ENCODE measurements at regions not wholly inside any gene's neighbourhood (a gene's known extent, or its start where the extent isn't known, plus 50 kb on each side); places are given as distances from the start of the nearest gene placed in this dataset.

- no peak overlapping the region for H3K4me3 ChIP-seq (ENCODE audit: insufficient read depth, low read depth, low read length)
- Mint-ChIP-seq H3K9me3 (ENCODE audit: unreplicated experiment) (peaks cover 19% of the 10 kb centered on the region), H3K27me3 (ENCODE audit: low read depth, unreplicated experiment) (peaks cover 4% of the 10 kb centered on the region), H3K4me3 (ENCODE audit: unreplicated experiment) (no peak overlapping the region), H3K27ac (ENCODE audit: unreplicated experiment) (no peak overlapping the region), H3K36me3 (ENCODE audit: low read depth, unreplicated experiment) (no peaks in the 10 kb centered on the region), H3K4me1 (ENCODE audit: low read depth, unreplicated experiment) (peaks cover 5% of the 10 kb centered on the region)
- FAIRE-seq (no peak), DNase-seq (ENCODE audit: low read depth) (no peak)
- no peak overlapping the region for H3K4me2 ChIP-seq (ENCODE audit: low read length)
- no peaks in the 10 kb centered on the region for H4K20me1 ChIP-seq (ENCODE audit: insufficient read depth, low read length)
- TF ChIP-seq CTCF (IDR thresholded peaks at IDR 0.05; ENCODE audit: insufficient read depth, low read depth, low read length): no peak
- TF ChIP-seq EZH2 (IDR thresholded peaks at IDR 0.05; ENCODE audit: insufficient read depth, low read length): no peak
- no peak overlapping the region for H3K9ac ChIP-seq (ENCODE audit: low read length)
- H3K9me3 ChIP-seq (ENCODE audit: insufficient read depth, low read depth, low read length): peaks cover 22% of the 10 kb centered on the region
- H3K27me3 ChIP-seq (ENCODE audit: insufficient read depth, low read length): no peaks in the 10 kb centered on the region
- H2AFZ ChIP-seq (ENCODE audit: low read depth, low read length): no peak overlapping the region
- H3K36me3 ChIP-seq (ENCODE audit: insufficient read depth, low read length): no peaks in the 10 kb centered on the region
- no peaks in the 10 kb centered on the region for H3K79me2 ChIP-seq (ENCODE audit: insufficient read depth, low read length)
- H3K4me1 ChIP-seq (ENCODE audit: insufficient read depth, low read length): peaks cover 13% of the 10 kb centered on the region
- H3K27ac ChIP-seq (ENCODE audit: low read depth, low read length): no peak overlapping the region
Measured at GRCh38 chr10:30773501-30773900, 143.9 kb upstream of the LYZL2 start.

GRCh38 chr10:30770816-30771215, 141.3 kb upstream of the LYZL2 start:
- H2AFZ ChIP-seq (ENCODE audit: low read depth, low read length): no peak overlapping the region
- no peak overlapping the region for H3K27ac ChIP-seq (ENCODE audit: low read depth, low read length)
- H3K4me2 ChIP-seq (ENCODE audit: low read length): no peak overlapping the region
- no peak overlapping the region for H3K4me3 ChIP-seq (ENCODE audit: insufficient read depth, low read depth, low read length)
- TF ChIP-seq EZH2 (IDR thresholded peaks at IDR 0.05; ENCODE audit: insufficient read depth, low read length) (no peak), CTCF (IDR thresholded peaks at IDR 0.05; ENCODE audit: insufficient read depth, low read depth, low read length) (no peak)
- H4K20me1 ChIP-seq (ENCODE audit: insufficient read depth, low read length): no peaks in the 10 kb centered on the region
- Mint-ChIP-seq H3K4me3 (ENCODE audit: unreplicated experiment) (no peak overlapping the region), H3K4me1 (ENCODE audit: low read depth, unreplicated experiment) (no peaks in the 10 kb centered on the region), H3K9me3 (ENCODE audit: unreplicated experiment) (peaks cover 22% of the 10 kb centered on the region), H3K27me3 (ENCODE audit: low read depth, unreplicated experiment) (peaks cover 9% of the 10 kb centered on the region), H3K27ac (ENCODE audit: unreplicated experiment) (no peak overlapping the region), H3K36me3 (ENCODE audit: low read depth, unreplicated experiment) (no peaks in the 10 kb centered on the region)
- FAIRE-seq: no peak
- H3K4me1 ChIP-seq (ENCODE audit: insufficient read depth, low read length): peaks cover 1% of the 10 kb centered on the region
- H3K79me2 ChIP-seq (ENCODE audit: insufficient read depth, low read length): no peaks in the 10 kb centered on the region
- H3K9ac ChIP-seq (ENCODE audit: low read length): no peak overlapping the region
- H3K36me3 ChIP-seq (ENCODE audit: insufficient read depth, low read length): no peaks in the 10 kb centered on the region
- no peaks in the 10 kb centered on the region for H3K27me3 ChIP-seq (ENCODE audit: insufficient read depth, low read length)
- H3K9me3 ChIP-seq (ENCODE audit: insufficient read depth, low read depth, low read length): peaks cover 22% of the 10 kb centered on the region
- no peak for DNase-seq (ENCODE audit: low read depth)

- H3K27me3 ChIP-seq (ENCODE audit: insufficient read depth, low read length): no peaks in the 10 kb centered on the region
- DNase-seq (ENCODE audit: low read depth): no peak
- peaks cover 12% of the 10 kb centered on the region for H3K27me3 Mint-ChIP-seq (ENCODE audit: low read depth, unreplicated experiment)
- H3K27ac Mint-ChIP-seq (ENCODE audit: unreplicated experiment): no peak overlapping the region
- no peak overlapping the region for H3K27ac ChIP-seq (ENCODE audit: low read depth, low read length)
- no peak overlapping the region for H3K4me2 ChIP-seq (ENCODE audit: low read length)
- no peak for TF ChIP-seq CTCF (IDR thresholded peaks at IDR 0.05; ENCODE audit: insufficient read depth, low read depth, low read length)
- TF ChIP-seq EZH2 (IDR thresholded peaks at IDR 0.05; ENCODE audit: insufficient read depth, low read length): no peak
- H3K4me1 ChIP-seq (ENCODE audit: insufficient read depth, low read length): no peaks in the 10 kb centered on the region
- no peak for FAIRE-seq
- no peaks in the 10 kb centered on the region for H3K4me1 Mint-ChIP-seq (ENCODE audit: low read depth, unreplicated experiment)
- no peaks in the 10 kb centered on the region for H3K79me2 ChIP-seq (ENCODE audit: insufficient read depth, low read length)
- no peaks in the 10 kb centered on the region for H4K20me1 ChIP-seq (ENCODE audit: insufficient read depth, low read length)
- no peak overlapping the region for H3K4me3 Mint-ChIP-seq (ENCODE audit: unreplicated experiment)
- no peak overlapping the region for H3K4me3 ChIP-seq (ENCODE audit: insufficient read depth, low read depth, low read length)
- no peaks in the 10 kb centered on the region for H3K36me3 ChIP-seq (ENCODE audit: insufficient read depth, low read length)
- no peak overlapping the region for H3K9ac ChIP-seq (ENCODE audit: low read length)
- H3K36me3 Mint-ChIP-seq (ENCODE audit: low read depth, unreplicated experiment): no peaks in the 10 kb centered on the region
- H3K9me3 Mint-ChIP-seq (ENCODE audit: unreplicated experiment): peaks cover 22% of the 10 kb centered on the region
- H2AFZ ChIP-seq (ENCODE audit: low read depth, low read length): no peak overlapping the region
- peaks cover 22% of the 10 kb centered on the region for H3K9me3 ChIP-seq (ENCODE audit: insufficient read depth, low read depth, low read length)
Measured at GRCh38 chr10:30770229-30770628, 140.7 kb upstream of the LYZL2 start.

Data from astrocyte (in vitro differentiated cells and primary cell).